GM12878 (cell line): ENCODE measurements at regions not wholly inside any gene's neighbourhood (a gene's known extent, or its start where the extent isn't known, plus 50 kb on each side); places are given as distances from the start of the nearest gene placed in this dataset.

Experiments
- ATAC-seq: fragments of 200-7000 bp; cut with Tn5 transposase; 3 replicates; pipeline ENCODE4 v1.9.1; 2020; ENCODE audit warnings: mild to moderate bottlenecking, moderate library complexity
- BruUV-seq: library from RNA; stranded (reverse); fragments of 400-500 nt; replicated peaks from 2 replicates; lab custom pipeline; 2021; lab: Mats Ljungman, UMichigan
- CTCF ChIA-PET: fragments of 300-600 bp; sonication (Branson Sonifier 250); formaldehyde crosslinking; extraction: SDS; loops from one replicate; lab custom pipeline; 2021; ENCODE audit warnings: inconsistent platforms; lab: Yijun Ruan, JAX
- POLR2A ChIA-PET: fragments of 350-600 bp; formaldehyde crosslinking; extraction: SDS; loops from one replicate; lab custom pipeline; 2021; ENCODE audit warnings: inconsistent platforms; lab: Charles Lee
- RAD21 ChIA-PET: fragments of 300-600 bp; sonication (Branson Sonifier 250); formaldehyde crosslinking; loops from one replicate; lab custom pipeline; 2023; ENCODE audit warnings: antibody characterized with exemption; ENCODE audit not compliant: unreplicated experiment; lab: Charles Lee
- SMC1A ChIA-PET: fragments of 300-600 bp; sonication (Branson Sonifier 250); formaldehyde crosslinking; loops from one replicate; lab custom pipeline; 2023; ENCODE audit not compliant: unreplicated experiment, uncharacterized antibody; lab: Charles Lee
- DNase-seq: peaks from one replicate; pipeline ENCODE4 v3.0.0-alpha.2; 2011; ENCODE audit warnings: low read depth, low spot score
- FAIRE-seq: peaks from 3 replicates; lab custom pipeline; 2011; peaks lifted over from hg19 to GRCh38; lab: Jason Lieb, UNC
- H2AFZ ChIP-seq: 2 replicates; pipeline ENCODE4 v1.6.0; 2011; ENCODE audit warnings: low read depth, low read length, control low read depth; ENCODE audit not compliant: control insufficient read depth
- H3K27ac ChIP-seq: 2 replicates; pipeline ENCODE4 v1.5.1; 2011; ENCODE audit warnings: control low read depth; ENCODE audit not compliant: control insufficient read depth, insufficient read depth
- H3K27me3 ChIP-seq, 2 experiments: replicated peaks in 1 of 2; 2 replicates each; pipeline versions ENCODE4 v1.6.0 to v1.6.1; 2011; ENCODE audit warnings: low read length in 1 of 2; ENCODE audit not compliant: control insufficient read depth in 2 of 2, insufficient read depth in 2 of 2
- H3K36me3 ChIP-seq, 2 experiments: 2 replicates each; pipeline ENCODE4 v1.5.1; 2011; ENCODE audit warnings: low read length in 1 of 2; ENCODE audit not compliant: control insufficient read depth in 2 of 2, insufficient read depth in 2 of 2
- H3K4me1 ChIP-seq: 2 replicates; pipeline ENCODE4 v1.6.1; 2011; ENCODE audit warnings: mild to moderate bottlenecking, low read length, moderate library complexity, mixed read lengths; ENCODE audit not compliant: control insufficient read depth, insufficient read depth
- H3K4me2 ChIP-seq: 2 replicates; pipeline ENCODE4 v1.6.0; 2011; ENCODE audit warnings: control low read depth; ENCODE audit not compliant: control insufficient read depth, insufficient read depth
- H3K4me3 ChIP-seq: fragments of 200-600 bp; sonication (generic); 2 replicates; pipeline ENCODE4 v1.5.1; 2016
- H3K79me2 ChIP-seq: 2 replicates; pipeline ENCODE4 v1.6.0; 2011; ENCODE audit warnings: low read length; ENCODE audit not compliant: control insufficient read depth, insufficient read depth
- H3K9ac ChIP-seq: 2 replicates; pipeline ENCODE4 v1.8.0; 2011; ENCODE audit warnings: low read length, control low read depth, mixed read lengths; ENCODE audit not compliant: control insufficient read depth, insufficient read depth
- H3K9me3 ChIP-seq: replicated peaks from 3 replicates; pipeline ENCODE4 v1.5.1; 2011; ENCODE audit warnings: mild to moderate bottlenecking, low read length; ENCODE audit not compliant: control insufficient read depth, insufficient read depth
- H4K20me1 ChIP-seq: 2 replicates; pipeline ENCODE4 v1.6.0; 2011; ENCODE audit not compliant: control insufficient read depth, insufficient read depth
- CHD4 ChIP-seq: fragments of 200-600 bp; sonication (generic); IDR thresholded peaks from 2 replicates; pipeline ENCODE4 v1.6.1; 2016; ENCODE audit warnings: mild to moderate bottlenecking
- GABPA ChIP-seq: IDR thresholded peaks from 2 replicates; pipeline ENCODE4 v1.6.1; 2014; ENCODE audit warnings: antibody characterized with exemption, low read depth, mild to moderate bottlenecking, inconsistent platforms
- IRF4 ChIP-seq: IDR thresholded peaks from 2 replicates; pipeline ENCODE4 v1.6.1; 2011; ENCODE audit warnings: low read depth, low read length
- NFIC ChIP-seq: IDR thresholded peaks from 2 replicates; pipeline ENCODE4 v1.6.1; 2012; ENCODE audit warnings: low read depth, mild to moderate bottlenecking, inconsistent platforms, low read length, moderate library complexity
- RB1 ChIP-seq: fragments of 450-650 bp; formaldehyde crosslinking; IDR thresholded peaks from 2 replicates; pipeline ENCODE4 v1.6.1; 2017; ENCODE audit warnings: mild to moderate bottlenecking, borderline replicate concordance
- RFX5 ChIP-seq: IDR thresholded peaks from 2 replicates; pipeline ENCODE4 v1.6.1; 2011; ENCODE audit warnings: low read depth, low read length, improper control_type of control experiment
- STAT1 ChIP-seq: fragments of 450-650 bp; conservative IDR thresholded peaks from 2 replicates; pipeline ENCODE4 v1.6.1; 2014; ENCODE audit warnings: antibody characterized with exemption, mild to moderate bottlenecking
- STAT3 ChIP-seq: IDR thresholded peaks from 2 replicates; pipeline ENCODE4 v1.6.1; 2011; ENCODE audit warnings: low read depth, low read length, improper control_type of control experiment
- SUZ12 ChIP-seq: fragments of 200-600 bp; sonication (generic); IDR thresholded peaks from one replicate; pipeline ENCODE4 v1.6.1; 2018; ENCODE audit warnings: antibody characterized with exemption, mild to moderate bottlenecking; ENCODE audit not compliant: unreplicated experiment
- TBL1XR1 ChIP-seq: IDR thresholded peaks from 2 replicates; pipeline ENCODE4 v1.6.1; 2012; ENCODE audit warnings: low read depth, low read length, improper control_type of control experiment
- YY1 ChIP-seq: IDR thresholded peaks from 2 replicates; pipeline ENCODE4 v1.6.1; 2011; ENCODE audit warnings: low read depth, mild to moderate bottlenecking, low read length
- ZNF622 ChIP-seq: fragments of 450-650 bp; IDR thresholded peaks from 2 replicates; pipeline ENCODE4 v1.6.1; 2017; ENCODE audit warnings: mild to moderate bottlenecking, inconsistent platforms
- WGBS: methylation state at CpG from one replicate; pipeline ENCODE4 v1.1.6; 2016; ENCODE audit warnings: low lambda C conversion rate; ENCODE audit not compliant: insufficient replicate concordance, insufficient coverage; ENCODE audit errors: missing lambda C conversion rate; 5-methylcytosine and 5-hydroxymethylcytosine counted together
- in situ Hi-C: fragments of 300-500 bp; cut with MboI; formaldehyde crosslinking; loops from 9 replicates; pipeline ENCODE4 v1.14.3; 2018; ENCODE audit warnings: mixed read lengths
- intact Hi-C: fragments of 100-400 bp; cut with micrococcal nuclease; formaldehyde crosslinking; loops from one replicate; pipeline ENCODE4 v1.14.2; 2022; ENCODE audit not compliant: unreplicated experiment
- TF ChIP-seq, protein P1 (sequence below): fragments of 450-650 bp; formaldehyde crosslinking; IDR thresholded peaks from 2 replicates; pipeline ENCODE4 v1.4.0; 2022; ENCODE audit warnings: mild to moderate bottlenecking, moderate library complexity
- TF ChIP-seq, protein P2 (sequence below): fragments of 450-650 bp; IDR thresholded peaks from 2 replicates; pipeline ENCODE4 v1.6.1; 2018; ENCODE audit warnings: mild to moderate bottlenecking, low read depth, moderate library complexity; ENCODE audit not compliant: partially characterized antibody

DNA sequence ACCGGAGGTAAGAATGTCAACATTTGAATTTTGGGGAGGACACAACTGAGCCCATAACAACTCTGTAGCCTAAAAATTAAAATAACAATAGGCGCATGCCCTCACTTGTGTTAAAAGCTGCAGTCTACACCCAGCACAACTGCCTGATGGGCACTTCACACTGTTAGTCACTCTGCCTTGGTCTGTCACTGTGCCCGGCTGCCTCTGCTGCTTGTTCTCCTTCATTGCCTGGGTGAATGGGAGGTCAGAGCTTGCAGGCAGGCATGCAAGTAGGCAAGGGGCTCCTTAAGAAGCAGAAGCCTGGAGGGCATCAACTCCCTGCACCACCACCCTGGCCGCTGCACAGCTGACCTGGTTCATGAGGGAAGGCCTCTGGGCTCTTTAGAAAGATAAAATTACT, 374.8 kb downstream of the MID1IP1 start:
- in situ Hi-C loops: no loop called here
- SMC1A ChIA-PET: interaction anchor here (4.6 kb wide), 1 partner anchor 21 kb away, joined by 30 read pairs; no protein-coding TSS in a partner anchor

DNA sequence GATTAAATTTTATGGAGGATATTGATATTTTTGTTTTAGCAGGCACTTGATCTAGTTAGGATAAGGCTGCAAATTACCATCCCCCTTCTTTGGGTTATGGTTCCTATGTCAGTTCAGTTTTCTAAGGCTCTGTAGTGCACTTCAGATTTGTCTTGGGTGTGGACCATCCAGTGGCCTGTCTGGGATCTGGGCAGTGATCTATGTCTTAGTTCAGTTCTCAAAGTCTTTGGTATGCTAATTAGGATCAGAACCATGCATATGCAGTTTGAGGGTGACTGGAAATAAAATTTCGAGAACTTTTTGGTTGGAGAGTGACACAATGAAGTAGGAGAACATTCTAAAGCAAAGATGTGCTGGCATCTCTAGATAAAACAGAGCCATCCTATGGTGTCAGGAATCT, 388.2 kb downstream of the MID1IP1 start:
- FAIRE-seq: no peak
- TF ChIP-seq, protein P1, sequence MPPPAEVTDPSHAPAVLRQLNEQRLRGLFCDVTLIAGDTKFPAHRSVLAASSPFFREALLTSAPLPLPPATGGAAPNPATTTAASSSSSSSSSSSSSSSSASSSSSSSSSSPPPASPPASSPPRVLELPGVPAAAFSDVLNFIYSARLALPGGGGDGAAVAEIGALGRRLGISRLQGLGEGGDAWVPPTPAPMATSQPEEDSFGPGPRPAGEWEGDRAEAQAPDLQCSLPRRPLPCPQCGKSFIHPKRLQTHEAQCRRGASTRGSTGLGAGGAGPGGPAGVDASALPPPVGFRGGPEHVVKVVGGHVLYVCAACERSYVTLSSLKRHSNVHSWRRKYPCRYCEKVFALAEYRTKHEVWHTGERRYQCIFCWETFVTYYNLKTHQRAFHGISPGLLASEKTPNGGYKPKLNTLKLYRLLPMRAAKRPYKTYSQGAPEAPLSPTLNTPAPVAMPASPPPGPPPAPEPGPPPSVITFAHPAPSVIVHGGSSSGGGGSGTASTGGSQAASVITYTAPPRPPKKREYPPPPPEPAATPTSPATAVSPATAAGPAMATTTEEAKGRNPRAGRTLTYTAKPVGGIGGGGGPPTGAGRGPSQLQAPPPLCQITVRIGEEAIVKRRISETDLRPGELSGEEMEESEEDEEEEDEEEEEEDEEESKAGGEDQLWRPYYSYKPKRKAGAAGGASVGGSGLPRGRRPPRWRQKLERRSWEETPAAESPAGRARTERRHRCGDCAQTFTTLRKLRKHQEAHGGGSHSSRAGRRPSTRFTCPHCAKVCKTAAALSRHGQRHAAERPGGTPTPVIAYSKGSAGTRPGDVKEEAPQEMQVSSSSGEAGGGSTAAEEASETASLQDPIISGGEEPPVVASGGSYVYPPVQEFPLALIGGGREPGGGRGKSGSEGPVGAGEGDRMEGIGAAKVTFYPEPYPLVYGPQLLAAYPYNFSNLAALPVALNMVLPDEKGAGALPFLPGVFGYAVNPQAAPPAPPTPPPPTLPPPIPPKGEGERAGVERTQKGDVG: no peak
- TF ChIP-seq TBL1XR1: no peak
- TF ChIP-seq SUZ12: no peak
- TF ChIP-seq GABPA: no peak
- TF ChIP-seq YY1: no peak
- no peak for TF ChIP-seq CHD4
- no peak for TF ChIP-seq STAT1
- TF ChIP-seq ZNF622: no peak
- TF ChIP-seq, protein P2, sequence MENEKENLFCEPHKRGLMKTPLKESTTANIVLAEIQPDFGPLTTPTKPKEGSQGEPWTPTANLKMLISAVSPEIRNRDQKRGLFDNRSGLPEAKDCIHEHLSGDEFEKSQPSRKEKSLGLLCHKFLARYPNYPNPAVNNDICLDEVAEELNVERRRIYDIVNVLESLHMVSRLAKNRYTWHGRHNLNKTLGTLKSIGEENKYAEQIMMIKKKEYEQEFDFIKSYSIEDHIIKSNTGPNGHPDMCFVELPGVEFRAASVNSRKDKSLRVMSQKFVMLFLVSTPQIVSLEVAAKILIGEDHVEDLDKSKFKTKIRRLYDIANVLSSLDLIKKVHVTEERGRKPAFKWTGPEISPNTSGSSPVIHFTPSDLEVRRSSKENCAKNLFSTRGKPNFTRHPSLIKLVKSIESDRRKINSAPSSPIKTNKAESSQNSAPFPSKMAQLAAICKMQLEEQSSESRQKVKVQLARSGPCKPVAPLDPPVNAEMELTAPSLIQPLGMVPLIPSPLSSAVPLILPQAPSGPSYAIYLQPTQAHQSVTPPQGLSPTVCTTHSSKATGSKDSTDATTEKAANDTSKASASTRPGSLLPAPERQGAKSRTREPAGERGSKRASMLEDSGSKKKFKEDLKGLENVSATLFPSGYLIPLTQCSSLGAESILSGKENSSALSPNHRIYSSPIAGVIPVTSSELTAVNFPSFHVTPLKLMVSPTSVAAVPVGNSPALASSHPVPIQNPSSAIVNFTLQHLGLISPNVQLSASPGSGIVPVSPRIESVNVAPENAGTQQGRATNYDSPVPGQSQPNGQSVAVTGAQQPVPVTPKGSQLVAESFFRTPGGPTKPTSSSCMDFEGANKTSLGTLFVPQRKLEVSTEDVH: no peak
- no peak for TF ChIP-seq IRF4
- TF ChIP-seq NFIC: no peak
- no peak for TF ChIP-seq RFX5

More for the DNA sequence above, 374.8 kb downstream of the MID1IP1 start:
- no TSS peak for BruUV-seq
- intact Hi-C loops: no loop called here
- no peak for FAIRE-seq
- no peak overlapping the region for H2AFZ ChIP-seq
- H3K36me3 ChIP-seq: no peaks in the 10 kb centered on the region
- H4K20me1 ChIP-seq: no peaks in the 10 kb centered on the region; the same call in 1 of the 2 replicates
- H3K4me1 ChIP-seq: peaks cover 3% of the 10 kb centered on the region; the same call in 1 of the 2 replicates
- H3K27me3 ChIP-seq: no peaks in the 10 kb centered on the region; a peak in 1 of 4 replicates
- H3K9ac ChIP-seq: no peak overlapping the region
- H3K79me2 ChIP-seq: no peaks in the 10 kb centered on the region
- no peak for ATAC-seq
- H3K4me3 ChIP-seq: no peak overlapping the region
- WGBS: 60% methylated on average over 4 of the region's 4 CpGs
- ChIA-PET RAD21 (interaction anchor here (1.0 kb wide), 1 partner anchor 20 kb away, joined by 3 read pairs; no protein-coding TSS in a partner anchor), CTCF (interaction anchor here (1.0 kb wide), 1 partner anchor 19 kb away, joined by 3 read pairs; no protein-coding TSS in a partner anchor), POLR2A (interaction anchor here (3.6 kb wide), 1 partner anchor 20 kb away, joined by 21 read pairs; no protein-coding TSS in a partner anchor)
- TF ChIP-seq STAT3: no peak
- no peak for TF ChIP-seq RB1
- no peaks in the 10 kb centered on the region; the same call in 2 of the 3 replicates for H3K9me3 ChIP-seq
- DNase-seq: no peak
- no peak overlapping the region for H3K4me2 ChIP-seq
- H3K27ac ChIP-seq: no peak overlapping the region

More for the DNA sequence above, 388.2 kb downstream of the MID1IP1 start:
- H3K9ac ChIP-seq: no peak overlapping the region
- ATAC-seq (no peak), DNase-seq (no peak)
- H4K20me1 ChIP-seq: no peaks in the 10 kb centered on the region
- H3K9me3 ChIP-seq: no peaks in the 10 kb centered on the region; the same call in 2 of the 3 replicates
- no peaks in the 10 kb centered on the region for H3K4me1 ChIP-seq
- CTCF ChIA-PET: no interaction called here
- no peaks in the 10 kb centered on the region for H3K79me2 ChIP-seq
- in situ Hi-C loops: no loop called here
- 0% methylated on average over 1 of the region's 1 CpG for WGBS
- H3K27me3 ChIP-seq: no peaks in the 10 kb centered on the region
- POLR2A ChIA-PET: no interaction called here
- BruUV-seq: no TSS peak
- H3K27ac ChIP-seq: no peak overlapping the region
- no peak overlapping the region for H3K4me2 ChIP-seq
- no peak overlapping the region for H2AFZ ChIP-seq
- H3K36me3 ChIP-seq: no peaks in the 10 kb centered on the region
- no peak overlapping the region for H3K4me3 ChIP-seq
- RAD21 ChIA-PET: no interaction called here
- intact Hi-C loops: no loop called here
- SMC1A ChIA-PET: interaction anchor here (0.6 kb wide), 1 partner anchor 434 kb away, joined by 3 read pairs; no protein-coding TSS in a partner anchor
